Activated naive CD8-positive, alpha-beta T cell treated with anti-CD3 and anti-CD28 coated beads for 36 hours (primary cell): ENCODE measurements at regions not wholly inside any gene's neighbourhood (a gene's known extent, or its start where the extent isn't known, plus 50 kb on each side); places are given as distances from the start of the nearest gene placed in this dataset.

ENCODE experiments used
- DNase-seq: peaks from one replicate; pipeline ENCODE4 v3.0.0; 2021
- H3K27ac Mint-ChIP-seq: one replicate; pipeline ENCODE4 v1.8.0; 2022; ENCODE audit warnings: mild to moderate bottlenecking, moderate library complexity, mixed read lengths
- H3K27me3 Mint-ChIP-seq: one replicate; pipeline ENCODE4 v1.8.0; 2022; ENCODE audit warnings: mild to moderate bottlenecking, mixed read lengths
- H3K36me3 Mint-ChIP-seq: one replicate; pipeline ENCODE4 v1.8.0; 2021; ENCODE audit warnings: mild to moderate bottlenecking, mixed read lengths
- H3K4me1 Mint-ChIP-seq: one replicate; pipeline ENCODE4 v1.8.0; 2021; ENCODE audit warnings: mixed read lengths
- H3K4me3 Mint-ChIP-seq: one replicate; pipeline ENCODE4 v1.8.0; 2022; ENCODE audit warnings: mild to moderate bottlenecking, moderate library complexity, mixed read lengths
- H3K9me3 Mint-ChIP-seq: one replicate; pipeline ENCODE4 v1.8.0; 2022; ENCODE audit warnings: mixed read lengths

DNA sequence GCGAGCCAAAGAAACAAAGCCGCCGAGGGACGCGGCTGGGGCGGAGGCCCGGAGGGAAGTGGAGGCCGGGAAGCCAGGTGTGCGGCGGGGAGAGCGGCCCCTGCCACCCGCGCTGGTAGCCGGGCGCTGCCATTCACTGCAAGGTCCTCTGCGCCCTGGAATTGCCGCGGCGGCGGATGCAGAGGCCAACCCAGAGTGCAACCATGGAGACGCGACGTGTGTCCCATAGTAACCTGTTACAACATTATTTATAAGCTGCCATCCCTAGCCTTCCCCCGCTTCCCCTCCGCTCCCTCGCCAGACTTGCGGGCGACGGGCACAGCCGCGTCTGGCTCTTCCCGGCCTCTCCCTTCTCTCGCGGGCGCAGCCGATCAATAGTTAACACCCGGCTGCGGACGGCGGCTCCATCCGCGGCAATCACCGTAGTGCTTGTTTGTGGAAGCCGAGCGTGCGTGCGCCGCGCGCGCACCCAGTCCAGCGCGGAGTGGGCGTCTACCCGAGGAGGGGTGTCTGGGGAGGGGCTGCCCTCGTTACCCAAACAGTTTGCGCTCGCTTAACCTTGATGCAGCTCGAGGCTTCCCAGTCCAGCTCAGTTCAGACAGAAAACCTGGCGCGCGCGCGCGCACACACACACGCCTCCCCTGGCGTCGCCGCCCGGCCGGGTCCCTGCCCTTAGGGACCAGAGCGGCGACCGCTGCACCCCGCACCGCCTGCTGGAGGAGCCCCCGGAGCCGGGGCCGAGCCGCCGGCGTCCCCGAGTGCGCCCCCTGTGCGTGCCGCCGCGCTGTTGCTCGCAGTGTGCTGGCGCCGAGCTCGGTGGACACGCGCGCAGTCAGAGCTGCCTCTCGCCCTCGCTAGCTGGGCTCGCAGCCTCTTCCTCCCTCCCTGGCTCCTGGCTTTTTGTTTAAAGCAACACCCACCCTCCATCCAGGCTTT is 165.4 kb upstream of the DPP6 start:
- Mint-ChIP-seq H3K9me3 (peaks cover 4% of the 10 kb centered on the region), H3K27ac (no peak overlapping the region), H3K4me1 (no peaks in the 10 kb centered on the region), H3K4me3 (no peak overlapping the region), H3K36me3 (no peaks in the 10 kb centered on the region), H3K27me3 (peaks cover 41% of the 10 kb centered on the region)
- no peak for DNase-seq

GRCh38 chr7:153887749-153888569 is 164.2 kb upstream of the DPP6 start:
- no peak for DNase-seq
- Mint-ChIP-seq H3K36me3 (no peaks in the 10 kb centered on the region), H3K27ac (no peak overlapping the region), H3K27me3 (peaks cover 41% of the 10 kb centered on the region), H3K9me3 (peaks cover 2% of the 10 kb centered on the region), H3K4me1 (no peaks in the 10 kb centered on the region), H3K4me3 (no peak overlapping the region)

DNA sequence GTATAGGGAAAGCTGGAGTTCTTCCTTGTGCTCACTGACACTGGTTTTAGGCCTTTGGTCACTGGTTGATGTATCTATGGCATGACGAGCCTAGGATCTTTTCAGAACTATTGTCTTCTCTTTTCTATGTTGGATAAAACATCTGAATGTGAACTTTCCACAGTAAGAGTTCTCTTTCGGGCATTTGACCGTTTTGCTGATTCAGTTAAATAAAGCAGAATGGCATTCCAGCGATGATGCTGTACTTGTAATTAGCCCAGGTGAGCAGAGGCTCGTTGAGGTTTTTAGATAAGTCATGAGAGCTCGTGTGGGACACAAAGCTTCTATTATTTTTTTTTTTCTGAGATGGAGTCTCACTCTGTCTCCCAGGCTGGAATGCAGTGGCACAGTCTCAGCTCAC is 160.2 kb upstream of the DPP6 start:
- Mint-ChIP-seq H3K27me3 (peaks cover 23% of the 10 kb centered on the region), H3K4me1 (no peaks in the 10 kb centered on the region), H3K36me3 (no peaks in the 10 kb centered on the region), H3K27ac (no peak overlapping the region), H3K9me3 (peaks cover 2% of the 10 kb centered on the region), H3K4me3 (no peak overlapping the region)
- DNase-seq = no peak

DNA sequence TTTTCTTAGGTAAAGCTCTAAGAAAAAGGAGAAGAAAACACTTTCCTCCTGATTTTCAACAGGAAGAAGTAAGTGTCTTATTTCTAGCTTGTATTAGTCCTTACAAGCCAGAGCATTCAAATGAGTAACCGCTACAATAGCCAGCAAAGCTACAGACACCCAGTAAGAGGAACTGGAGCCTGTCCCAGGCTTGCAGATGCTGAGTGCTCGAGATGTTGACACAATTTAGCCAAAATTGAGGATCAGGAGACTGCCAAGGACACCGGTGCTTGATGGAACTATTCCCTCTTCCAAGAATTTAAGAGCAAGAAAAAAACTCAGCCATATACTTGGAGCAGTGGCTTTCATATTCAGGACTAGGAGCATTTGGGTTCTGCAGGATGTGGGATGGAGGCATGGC is 149.3 kb upstream of the DPP6 start:
- Mint-ChIP-seq H3K27ac (no peak overlapping the region), H3K36me3 (no peaks in the 10 kb centered on the region), H3K4me3 (no peak overlapping the region), H3K9me3 (no peaks in the 10 kb centered on the region), H3K27me3 (no peaks in the 10 kb centered on the region), H3K4me1 (no peaks in the 10 kb centered on the region)
- DNase-seq = no peak

- Mint-ChIP-seq H3K36me3 (no peaks in the 10 kb centered on the region), H3K27ac (no peak overlapping the region), H3K9me3 (no peaks in the 10 kb centered on the region), H3K4me1 (no peaks in the 10 kb centered on the region), H3K27me3 (no peaks in the 10 kb centered on the region), H3K4me3 (no peak overlapping the region)
- no peak for DNase-seq
These were observed 140.0 kb upstream of the DPP6 start for GRCh38 chr7:153912211-153912610.

GRCh38 chr7:153920126-153920525 is 132.1 kb upstream of the DPP6 start:
- DNase-seq = no peak
- H3K27me3 Mint-ChIP-seq = no peaks in the 10 kb centered on the region
- H3K4me1 Mint-ChIP-seq = no peaks in the 10 kb centered on the region
- H3K36me3 Mint-ChIP-seq = no peaks in the 10 kb centered on the region
- peaks cover 8% of the 10 kb centered on the region for H3K9me3 Mint-ChIP-seq
- H3K4me3 Mint-ChIP-seq = no peak overlapping the region
- no peak overlapping the region for H3K27ac Mint-ChIP-seq

- Mint-ChIP-seq H3K9me3 (peaks cover 8% of the 10 kb centered on the region), H3K27me3 (no peaks in the 10 kb centered on the region), H3K4me3 (no peak overlapping the region)
These were observed 131.3 kb upstream of the DPP6 start for GRCh38 chr7:153920897-153921296.

GRCh38 chr7:153921408-153921807 is 130.8 kb upstream of the DPP6 start:
- Mint-ChIP-seq H3K27me3 (no peaks in the 10 kb centered on the region), H3K4me1 (no peaks in the 10 kb centered on the region), H3K4me3 (no peak overlapping the region), H3K27ac (no peak overlapping the region), H3K36me3 (no peaks in the 10 kb centered on the region), H3K9me3 (peaks cover 8% of the 10 kb centered on the region)
- DNase-seq = no peak

More at GRCh38 chr7:153920897-153921296, 131.3 kb upstream of the DPP6 start:
- DNase-seq = no peak
- Mint-ChIP-seq H3K4me1 (no peaks in the 10 kb centered on the region), H3K36me3 (no peaks in the 10 kb centered on the region), H3K27ac (no peak overlapping the region)

GRCh38 chr7:153930696-153931095 is 121.5 kb upstream of the DPP6 start:
- Mint-ChIP-seq H3K27me3 (no peaks in the 10 kb centered on the region), H3K9me3 (peaks cover 2% of the 10 kb centered on the region), H3K4me3 (no peak overlapping the region)

DNA sequence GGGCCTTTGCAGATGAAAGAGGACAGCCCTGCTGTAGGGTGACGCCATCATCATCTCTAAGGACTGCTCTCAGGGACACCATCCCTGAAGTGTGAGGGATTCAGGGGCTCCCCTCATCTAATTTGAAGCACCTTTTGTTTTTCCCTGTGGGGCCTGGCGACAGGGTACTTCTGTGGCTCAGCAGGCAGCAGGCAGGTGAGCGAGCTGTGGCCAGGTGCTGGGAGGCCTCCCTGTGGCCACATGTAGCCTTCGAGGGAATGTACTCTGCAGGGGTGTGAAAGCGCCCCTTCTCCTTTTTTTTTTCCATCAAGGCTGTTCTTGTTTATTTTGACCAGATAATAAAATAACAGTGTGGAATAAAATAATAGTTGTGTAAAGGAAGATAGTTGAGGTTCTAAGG is 118.2 kb upstream of the DPP6 start:
- Mint-ChIP-seq H3K36me3 (no peaks in the 10 kb centered on the region), H3K4me1 (no peaks in the 10 kb centered on the region), H3K27me3 (no peaks in the 10 kb centered on the region), H3K9me3 (peaks cover 2% of the 10 kb centered on the region), H3K4me3 (no peak overlapping the region), H3K27ac (no peak overlapping the region)
- no peak for DNase-seq

More at GRCh38 chr7:153930696-153931095, 121.5 kb upstream of the DPP6 start:
- no peaks in the 10 kb centered on the region for H3K36me3 Mint-ChIP-seq
- DNase-seq = no peak
- no peaks in the 10 kb centered on the region for H3K4me1 Mint-ChIP-seq
- no peak overlapping the region for H3K27ac Mint-ChIP-seq

DNA sequence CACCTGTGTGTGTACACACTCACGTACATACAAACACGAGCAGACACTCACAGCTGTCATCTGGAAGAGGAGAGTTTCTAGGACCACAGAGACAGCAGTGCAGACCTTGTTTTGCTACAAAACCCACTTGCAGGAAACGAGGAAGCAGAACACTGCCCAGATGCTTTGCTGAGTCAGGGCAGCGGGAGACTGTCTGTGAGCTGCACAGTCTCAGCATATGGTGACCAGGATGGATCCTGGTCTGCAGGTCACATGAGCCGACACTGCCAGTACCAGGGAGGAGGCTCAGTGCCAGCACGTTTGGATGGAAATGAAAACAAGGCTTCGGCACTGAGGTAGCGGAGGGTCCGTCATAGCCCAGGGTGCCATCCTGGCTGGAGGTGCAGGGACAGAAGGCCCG is 117.6 kb upstream of the DPP6 start:
- no peak overlapping the region for H3K27ac Mint-ChIP-seq
- H3K4me3 Mint-ChIP-seq = no peak overlapping the region
- no peak for DNase-seq
- no peaks in the 10 kb centered on the region for H3K36me3 Mint-ChIP-seq
- H3K27me3 Mint-ChIP-seq = no peaks in the 10 kb centered on the region
- H3K9me3 Mint-ChIP-seq = peaks cover 2% of the 10 kb centered on the region
- no peaks in the 10 kb centered on the region for H3K4me1 Mint-ChIP-seq

DNA sequence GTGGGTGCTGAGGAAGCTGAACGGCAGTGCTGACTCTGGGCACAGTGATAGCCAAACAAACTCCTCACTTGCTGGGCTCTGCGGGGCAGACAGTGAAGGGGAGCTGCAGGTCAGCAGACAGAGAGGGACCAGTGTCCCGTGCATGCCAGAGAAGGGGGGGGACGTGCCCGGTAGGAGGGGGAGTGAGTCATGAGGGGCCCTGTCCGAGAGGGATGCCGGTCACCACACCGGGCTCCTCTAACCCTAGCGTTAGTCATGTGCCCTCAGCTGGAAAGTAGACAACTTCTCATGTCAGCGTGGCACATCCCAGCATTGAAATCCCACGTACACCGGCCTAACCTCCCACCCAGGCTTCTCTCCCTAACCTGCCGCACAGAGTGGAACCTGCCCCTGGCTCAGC is 117.1 kb upstream of the DPP6 start:
- Mint-ChIP-seq H3K36me3 (no peaks in the 10 kb centered on the region), H3K9me3 (peaks cover 2% of the 10 kb centered on the region), H3K27ac (no peak overlapping the region), H3K4me3 (no peak overlapping the region), H3K27me3 (no peaks in the 10 kb centered on the region), H3K4me1 (no peaks in the 10 kb centered on the region)
- no peak for DNase-seq

DNA sequence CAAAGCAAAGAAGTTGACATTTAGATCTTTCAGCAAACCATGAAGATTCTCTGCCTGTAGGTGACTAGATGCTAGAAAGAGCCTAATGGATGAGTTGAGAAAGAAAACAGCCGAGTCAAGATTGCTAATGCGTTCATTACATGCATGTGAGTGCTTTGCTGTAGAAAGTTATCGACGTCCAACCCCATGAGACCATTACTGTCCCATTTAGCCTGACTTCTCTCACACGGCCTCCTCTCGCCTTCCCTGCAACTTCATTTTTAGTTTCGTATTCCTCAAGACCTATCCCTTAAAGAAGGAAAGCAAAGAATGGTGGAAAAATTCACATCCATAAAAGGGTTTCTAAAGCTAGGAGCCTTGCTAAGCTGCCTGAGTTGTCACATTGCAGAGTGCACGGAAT is 113.7 kb upstream of the DPP6 start:
- Mint-ChIP-seq H3K4me1 (no peaks in the 10 kb centered on the region), H3K9me3 (no peaks in the 10 kb centered on the region), H3K27ac (no peak overlapping the region), H3K27me3 (no peaks in the 10 kb centered on the region), H3K4me3 (no peak overlapping the region), H3K36me3 (no peaks in the 10 kb centered on the region)
- no peak for DNase-seq

DNA sequence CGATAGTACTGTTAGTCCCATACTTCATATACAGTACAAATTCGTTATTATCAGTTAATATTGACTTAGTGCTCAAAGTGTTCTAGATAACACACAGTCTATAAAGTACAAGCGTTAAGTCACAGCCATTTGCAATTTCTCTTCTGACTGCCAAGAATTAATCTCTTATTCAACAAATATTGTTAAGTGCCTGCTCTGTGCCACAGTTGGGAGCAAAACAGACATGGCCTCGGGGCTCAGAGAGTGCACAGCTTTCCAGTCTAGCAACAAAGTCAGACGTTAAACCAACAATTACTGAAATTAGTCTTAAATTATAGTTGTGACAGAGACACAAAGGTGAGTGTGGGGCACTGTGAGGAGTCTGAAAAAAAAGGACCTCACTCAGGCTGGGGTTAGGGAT is 113.0 kb upstream of the DPP6 start:
- no peaks in the 10 kb centered on the region for H3K9me3 Mint-ChIP-seq
- H3K27me3 Mint-ChIP-seq = no peaks in the 10 kb centered on the region
- no peaks in the 10 kb centered on the region for H3K36me3 Mint-ChIP-seq
- no peak overlapping the region for H3K27ac Mint-ChIP-seq
- H3K4me3 Mint-ChIP-seq = no peak overlapping the region
- no peak for DNase-seq
- H3K4me1 Mint-ChIP-seq = no peaks in the 10 kb centered on the region

GRCh38 chr7:153939654-153940053 is 112.5 kb upstream of the DPP6 start:
- H3K36me3 Mint-ChIP-seq = no peaks in the 10 kb centered on the region
- no peak for DNase-seq
- no peak overlapping the region for H3K4me3 Mint-ChIP-seq
- no peak overlapping the region for H3K27ac Mint-ChIP-seq
- no peaks in the 10 kb centered on the region for H3K9me3 Mint-ChIP-seq
- H3K27me3 Mint-ChIP-seq = no peaks in the 10 kb centered on the region
- no peaks in the 10 kb centered on the region for H3K4me1 Mint-ChIP-seq
